ENCODE measurements at regions not wholly inside any gene's neighbourhood (a gene's known extent, or its start where the extent isn't known, plus 50 kb on each side); places are given as distances from the start of the nearest gene placed in this dataset.
A peak's percentile ranks its signal among the peaks of the same experiment; 100 is the strongest.
"Not testable (repeated sequence)": the region's sequence is repeated elsewhere in the genome, so short reads cannot be mapped to it uniquely, and the experiment has no call there.

DNA sequence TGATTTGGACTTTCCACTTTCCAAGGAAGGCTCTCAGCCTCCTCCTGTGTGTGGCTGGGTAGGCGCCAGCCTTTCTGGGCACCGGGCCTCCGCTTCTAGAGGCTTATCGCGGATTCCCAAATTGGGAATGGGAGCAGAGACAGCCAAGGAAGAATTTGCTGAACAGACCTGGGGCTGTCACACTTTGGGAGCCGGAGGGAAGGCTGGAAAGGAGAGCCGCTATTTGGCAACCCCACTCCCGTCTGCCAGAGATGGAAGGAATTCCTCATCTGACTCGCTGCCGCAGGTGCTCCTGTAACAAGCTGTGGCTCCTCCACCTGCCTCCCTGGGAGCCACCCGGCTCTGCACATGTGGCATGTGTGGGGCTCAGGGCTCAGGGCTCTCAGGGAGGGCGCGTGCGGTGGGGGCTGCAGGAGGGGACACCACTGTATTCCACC is 50.8 kb upstream of the ECHDC3 start:
- H3K36me3 Mint-ChIP-seq: no peaks in the 10 kb centered on the region
- no peak overlapping the region for H3K27ac Mint-ChIP-seq
- H3K9me3 Mint-ChIP-seq (ENCODE audit: low read depth): no peaks in the 10 kb centered on the region
- DNase-seq (no peak), ATAC-seq (no peak)
- CTCF ChIA-PET: no interaction called here
- no peak overlapping the region for H3K4me3 Mint-ChIP-seq
- no peaks in the 10 kb centered on the region for H3K4me1 Mint-ChIP-seq
- peaks cover 8% of the 10 kb centered on the region for H3K27me3 Mint-ChIP-seq

DNA sequence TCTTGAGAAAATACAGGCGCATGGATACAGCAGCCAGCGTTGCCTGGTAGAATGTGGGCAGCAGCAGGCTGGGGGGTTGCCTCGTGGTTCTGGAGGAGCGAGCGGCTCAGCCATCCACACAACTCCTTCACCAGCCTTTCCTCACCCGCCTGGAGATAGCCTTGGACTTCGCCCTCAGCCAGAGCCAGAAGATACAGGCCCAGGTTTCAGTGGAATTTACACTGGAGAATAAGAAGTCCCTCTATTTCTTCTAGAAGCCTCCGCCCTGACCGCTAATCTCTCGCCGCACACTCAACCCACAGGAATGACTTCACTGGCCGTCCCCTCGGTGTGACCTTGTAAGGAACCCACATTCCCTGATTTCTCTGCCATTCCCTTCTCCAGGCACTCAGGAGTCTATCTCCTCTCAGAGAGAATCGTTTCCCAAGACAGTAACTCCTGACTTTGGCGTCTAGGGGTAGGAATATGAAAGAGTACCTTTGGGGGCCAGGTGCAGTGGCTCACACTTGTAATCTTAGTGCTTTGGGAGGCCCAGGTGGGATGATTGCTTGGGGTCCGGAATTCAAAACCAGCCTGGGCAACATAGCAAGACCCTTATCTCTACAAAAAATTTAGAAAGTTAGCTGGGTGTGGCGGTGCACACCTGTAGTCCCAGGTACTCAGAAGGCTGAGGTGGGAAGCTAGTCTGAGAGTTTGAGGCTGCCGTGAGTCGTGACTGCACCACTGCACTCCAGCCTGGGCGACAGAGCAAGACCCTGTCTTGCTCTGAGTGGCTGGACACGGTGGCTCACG is 52.0 kb upstream of the ECHDC3 start:
- ATAC-seq (no peak), DNase-seq (no peak)
- Mint-ChIP-seq H3K27me3 (peaks cover 4% of the 10 kb centered on the region), H3K4me1 (peaks cover 8% of the 10 kb centered on the region), H3K9me3 (ENCODE audit: low read depth) (no peaks in the 10 kb centered on the region), H3K27ac (no peak overlapping the region), H3K36me3 (peaks cover 1% of the 10 kb centered on the region), H3K4me3 (no peak overlapping the region)
- CTCF ChIA-PET: no interaction called here

DNA sequence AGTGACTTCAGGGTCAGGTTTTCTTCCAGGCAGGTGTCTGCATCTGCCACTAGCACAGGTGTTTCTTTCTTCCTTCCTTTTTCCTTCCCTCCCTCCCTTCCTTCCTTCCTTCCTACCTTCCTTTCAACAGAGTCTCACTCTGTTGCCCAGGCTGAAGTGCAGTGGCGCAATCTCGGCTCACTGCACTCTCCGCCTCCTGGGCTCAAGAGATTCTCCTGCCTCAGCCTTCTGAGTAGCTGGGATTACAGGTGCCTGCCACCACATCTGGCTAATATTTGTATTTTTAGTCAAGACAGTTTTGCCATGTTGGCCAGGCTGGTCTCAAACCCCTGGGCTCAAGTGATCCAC is 53.8 kb upstream of the ECHDC3 start:
- ATAC-seq; H3K27me3 Mint-ChIP-seq; H3K27ac Mint-ChIP-seq; DNase-seq; H3K9me3 Mint-ChIP-seq (ENCODE audit: low read depth); CTCF ChIA-PET; H3K36me3 Mint-ChIP-seq; H3K4me3 Mint-ChIP-seq: not testable (repeated sequence)
- peaks cover 20% of the 10 kb centered on the region for H3K4me1 Mint-ChIP-seq

DNA sequence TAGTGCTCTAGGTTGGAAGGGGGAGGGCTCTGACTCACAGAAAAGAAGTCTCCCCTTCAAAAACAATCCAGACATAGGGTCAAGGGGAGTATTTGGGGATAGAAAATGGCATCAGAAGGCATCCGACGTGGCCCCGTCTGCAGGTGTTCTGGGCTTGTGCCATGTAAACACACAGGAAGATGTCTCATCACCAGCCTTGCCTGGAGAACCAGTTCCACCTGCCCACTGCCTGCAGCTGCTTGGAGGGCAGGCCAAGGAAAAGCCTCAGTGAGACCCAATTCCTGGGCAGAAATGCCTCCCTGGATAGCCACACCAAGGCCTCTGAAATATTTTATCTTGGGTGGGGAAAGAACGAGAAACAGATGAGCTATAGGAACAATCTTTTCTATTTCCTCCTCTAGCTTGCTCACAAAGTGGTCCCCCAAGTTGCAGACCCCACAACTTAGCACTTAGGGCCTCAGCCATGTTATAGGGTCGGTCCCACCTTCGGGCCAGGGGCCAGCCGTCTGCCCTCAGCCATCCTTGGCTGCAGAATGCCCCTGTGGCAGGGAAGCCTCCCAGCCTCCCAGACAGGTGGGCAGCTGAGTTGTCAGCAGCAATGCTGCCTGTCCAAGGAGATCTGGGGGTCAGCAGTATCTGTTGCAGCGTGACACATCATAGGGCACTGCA is 54.3 kb upstream of the ECHDC3 start:
- CTCF ChIA-PET: interaction anchor here (1.5 kb wide), 1 partner anchor 172 kb away, joined by 3 read pairs; no protein-coding TSS in a partner anchor
- DNase-seq (no peak), ATAC-seq (no peak)
- no peak overlapping the region for H3K27ac Mint-ChIP-seq
- peaks cover 3% of the 10 kb centered on the region for H3K27me3 Mint-ChIP-seq
- no peaks in the 10 kb centered on the region for H3K9me3 Mint-ChIP-seq (ENCODE audit: low read depth)
- H3K36me3 Mint-ChIP-seq: peaks cover 1% of the 10 kb centered on the region
- no peak overlapping the region for H3K4me3 Mint-ChIP-seq
- H3K4me1 Mint-ChIP-seq: peaks cover 20% of the 10 kb centered on the region

DNA sequence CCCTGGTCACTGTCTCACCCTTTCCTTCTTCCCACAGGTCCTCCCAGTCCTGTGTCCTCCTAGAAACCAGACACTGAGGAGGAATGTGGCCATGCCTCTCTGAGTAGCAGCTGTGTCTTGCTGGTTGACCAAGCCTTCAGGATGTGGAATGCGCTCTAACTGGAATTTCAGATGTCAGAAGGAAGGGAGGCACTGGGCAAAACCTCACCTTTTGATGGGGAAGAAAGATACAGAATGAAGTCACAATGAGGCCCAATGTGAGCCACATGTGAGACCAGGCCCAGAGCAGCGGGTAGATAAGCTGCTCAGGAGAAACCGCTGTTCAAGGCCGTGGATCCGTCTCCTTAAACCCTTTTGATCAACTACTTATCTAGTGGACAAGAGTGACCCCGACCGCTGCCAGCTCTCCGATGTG is 54.8 kb upstream of the ECHDC3 start:
- Mint-ChIP-seq H3K4me3 (no peak overlapping the region), H3K9me3 (ENCODE audit: low read depth) (no peaks in the 10 kb centered on the region), H3K27me3 (peaks cover 1% of the 10 kb centered on the region), H3K36me3 (peaks cover 1% of the 10 kb centered on the region), H3K4me1 (peaks cover 20% of the 10 kb centered on the region), H3K27ac (no peak overlapping the region)
- DNase-seq: no peak
- no peak for ATAC-seq
- CTCF ChIA-PET: interaction anchor here (1.5 kb wide), 1 partner anchor 171 kb away, joined by 3 read pairs; no protein-coding TSS in a partner anchor

DNA sequence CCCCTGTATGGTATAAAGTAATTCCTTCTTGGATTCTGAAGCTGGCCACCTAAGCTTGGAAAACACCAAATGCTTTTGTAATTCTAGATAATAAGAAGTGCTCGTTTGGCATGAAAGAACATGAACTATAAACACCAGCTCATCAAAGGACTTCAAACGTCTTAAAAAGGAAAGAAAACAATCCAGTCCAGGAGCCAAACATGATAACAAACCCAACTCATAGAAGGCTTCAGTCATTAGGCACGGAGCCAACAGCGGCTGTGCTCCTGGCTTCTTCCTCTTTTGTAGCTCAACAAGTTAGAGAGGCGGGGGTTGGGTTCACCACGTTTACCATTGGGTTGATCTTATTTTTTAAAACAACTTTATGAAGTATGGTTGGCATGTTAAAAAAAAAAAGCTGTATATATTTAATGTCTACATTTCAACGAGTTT is 56.4 kb upstream of the ECHDC3 start:
- DNase-seq (no peak), ATAC-seq (no peak)
- Mint-ChIP-seq H3K9me3 (ENCODE audit: low read depth) (no peaks in the 10 kb centered on the region), H3K27ac (no peak overlapping the region), H3K4me3 (no peak overlapping the region), H3K27me3 (peaks cover 2% of the 10 kb centered on the region), H3K36me3 (peaks cover 1% of the 10 kb centered on the region), H3K4me1 (peaks cover 20% of the 10 kb centered on the region)
- CTCF ChIA-PET: interaction anchor here (1.3 to 1.5 kb wide), 3 partner anchors 70 to 171 kb away, joined by 3 to 5 read pairs (median 3); no protein-coding TSS in a partner anchor

DNA sequence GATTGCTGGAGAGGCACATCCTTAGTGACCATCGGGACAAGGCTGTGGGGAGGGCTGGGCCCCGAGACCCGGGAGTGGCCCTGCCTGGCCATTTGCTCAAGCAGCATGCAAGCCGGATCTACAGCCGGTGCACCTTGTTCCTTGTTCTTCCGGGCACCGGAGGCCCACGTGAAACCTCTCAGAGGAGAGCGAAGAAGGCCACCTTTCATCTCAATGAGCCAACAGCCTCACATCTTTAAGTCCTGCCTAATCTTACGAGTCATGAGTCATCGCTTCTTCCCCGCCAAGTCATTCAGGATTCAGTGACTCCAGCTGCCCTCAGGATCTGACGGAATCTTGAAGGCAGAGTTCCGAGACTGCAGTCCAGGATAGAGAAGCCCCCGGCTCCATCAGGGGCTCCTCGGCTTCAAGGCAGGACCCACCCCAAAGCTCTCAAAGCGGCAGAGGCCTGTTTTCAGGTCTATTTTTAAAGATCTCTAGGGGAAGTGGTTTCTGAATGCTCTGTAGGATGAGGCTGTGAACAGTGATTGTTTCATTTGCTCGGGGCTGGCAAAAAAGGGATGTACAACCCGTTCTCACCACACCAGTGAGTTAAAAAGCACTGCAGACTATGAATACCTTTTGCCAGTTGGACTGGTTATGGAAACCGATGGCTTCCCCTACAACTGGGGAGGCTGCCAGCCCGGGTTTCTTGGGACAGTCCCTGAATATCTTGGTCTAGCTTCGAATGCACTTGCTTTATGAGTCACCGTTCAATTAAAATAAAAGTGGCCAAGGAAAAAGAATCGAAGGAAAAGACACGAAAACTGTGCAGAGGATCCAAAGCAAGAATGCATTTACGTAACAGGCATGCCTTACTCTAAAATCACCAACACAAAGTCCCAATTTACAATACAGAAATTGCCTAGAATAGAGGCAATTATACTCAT is 57.2 kb upstream of the ECHDC3 start:
- Mint-ChIP-seq H3K9me3 (ENCODE audit: low read depth) (no peaks in the 10 kb centered on the region), H3K27ac (peak overlapping the region; percentile 93), H3K4me1 (peaks cover 20% of the 10 kb centered on the region), H3K27me3 (peaks cover 9% of the 10 kb centered on the region), H3K4me3 (peak overlapping the region; percentile 66), H3K36me3 (peaks cover 1% of the 10 kb centered on the region)
- peak; percentile 87 for ATAC-seq
- peak; percentile 70 for DNase-seq
- CTCF ChIA-PET: interaction anchor here (1.3 to 1.5 kb wide), 3 partner anchors 69 to 170 kb away, joined by 3 to 5 read pairs (median 3); no protein-coding TSS in a partner anchor

DNA sequence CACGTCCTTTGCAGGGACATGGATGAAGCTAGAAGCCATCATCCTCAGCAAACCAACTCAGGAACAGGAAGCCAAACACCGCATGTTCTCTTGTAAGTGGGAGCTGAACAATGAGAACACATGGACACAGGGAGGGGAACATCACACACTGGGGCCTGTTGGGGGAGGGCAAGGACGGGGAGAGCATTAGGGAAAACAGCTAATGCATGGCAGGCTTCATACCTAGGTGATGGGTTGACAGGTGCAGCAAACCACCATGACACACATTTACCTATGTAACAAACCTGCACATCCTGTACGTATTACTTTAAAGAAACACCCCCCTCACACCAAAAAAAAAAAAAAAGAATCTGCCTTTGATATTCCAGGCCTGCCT is 57.9 kb upstream of the ECHDC3 start:
- H3K36me3 Mint-ChIP-seq; H3K9me3 Mint-ChIP-seq (ENCODE audit: low read depth); ATAC-seq; DNase-seq: not testable (repeated sequence)
- CTCF ChIA-PET: interaction anchor here (1.5 kb wide), 1 partner anchor 73 kb away, joined by 3 read pairs; no protein-coding TSS in a partner anchor
- peaks cover 20% of the 10 kb centered on the region for H3K4me1 Mint-ChIP-seq
- H3K27ac Mint-ChIP-seq: peak overlapping the region; percentile 93
- peaks cover 12% of the 10 kb centered on the region for H3K27me3 Mint-ChIP-seq
- H3K4me3 Mint-ChIP-seq: peak overlapping the region; percentile 66

DNA sequence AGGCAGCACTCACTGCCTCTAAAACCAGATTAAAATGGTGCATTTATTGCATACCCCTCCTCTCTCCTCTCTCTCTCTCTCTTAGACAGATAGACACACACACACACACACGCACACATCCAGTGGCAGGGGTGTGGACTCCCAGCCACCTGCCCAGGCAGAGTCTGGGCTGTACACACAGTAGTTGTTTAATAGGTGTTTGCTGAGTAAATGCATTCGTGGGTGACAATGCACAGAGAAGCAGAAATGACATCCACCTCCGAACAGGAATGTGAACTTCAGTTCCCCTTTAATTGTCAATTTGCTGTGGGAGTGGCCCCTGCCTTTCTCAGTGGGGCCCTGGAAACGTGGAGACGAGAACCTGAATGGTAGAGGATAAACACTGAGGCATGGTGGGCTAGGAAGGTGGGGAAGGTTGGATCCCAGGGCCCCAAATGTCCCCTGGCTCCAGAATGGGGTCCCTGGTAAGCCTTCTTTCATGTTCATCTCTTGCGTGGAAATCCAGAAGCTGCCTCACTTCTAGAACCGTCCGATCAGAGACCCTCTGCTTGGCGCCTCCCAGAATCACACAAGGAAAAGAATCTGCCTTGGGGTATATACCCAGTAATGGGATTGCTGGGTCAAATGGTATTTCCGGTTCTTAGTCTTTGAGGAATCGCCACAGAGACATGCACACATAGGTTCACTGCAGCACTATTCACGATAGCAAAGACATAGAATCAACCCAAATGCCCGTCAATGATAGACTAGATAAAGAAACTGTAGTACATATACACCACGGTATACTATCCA is 58.5 kb upstream of the ECHDC3 start:
- DNase-seq: no peak
- H3K4me1 Mint-ChIP-seq: peaks cover 20% of the 10 kb centered on the region
- H3K4me3 Mint-ChIP-seq: peak overlapping the region; percentile 66
- H3K27me3 Mint-ChIP-seq: peaks cover 15% of the 10 kb centered on the region
- H3K9me3 Mint-ChIP-seq (ENCODE audit: low read depth): no peaks in the 10 kb centered on the region
- H3K27ac Mint-ChIP-seq: peak overlapping the region; percentile 45
- no peak for ATAC-seq
- peaks cover 1% of the 10 kb centered on the region for H3K36me3 Mint-ChIP-seq
- CTCF ChIA-PET: no interaction called here

DNA sequence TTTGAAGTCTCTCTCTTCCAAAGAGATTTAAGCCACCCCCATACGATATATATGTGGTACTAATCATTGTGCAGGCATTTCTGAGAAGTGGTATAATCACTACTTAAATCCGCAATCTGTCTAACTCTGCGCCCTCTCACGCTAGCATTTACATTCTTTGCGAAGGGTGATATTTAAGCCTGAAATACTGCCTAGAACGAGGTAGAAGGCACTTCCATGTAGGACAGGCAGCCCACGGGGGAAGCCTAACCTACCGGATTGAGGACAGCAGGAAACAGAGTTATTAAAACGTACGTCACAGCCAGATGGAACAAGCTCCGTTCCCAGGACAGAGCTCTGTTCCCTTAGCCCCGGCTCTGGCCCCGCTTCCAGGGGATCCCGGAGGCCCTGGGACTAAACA is 59.3 kb upstream of the ECHDC3 start:
- no peak overlapping the region for H3K27ac Mint-ChIP-seq
- H3K27me3 Mint-ChIP-seq: peaks cover 15% of the 10 kb centered on the region
- DNase-seq (no peak), ATAC-seq (no peak)
- no peak overlapping the region for H3K4me3 Mint-ChIP-seq
- H3K9me3 Mint-ChIP-seq (ENCODE audit: low read depth): no peaks in the 10 kb centered on the region
- H3K36me3 Mint-ChIP-seq: peaks cover 1% of the 10 kb centered on the region
- CTCF ChIA-PET: no interaction called here
- H3K4me1 Mint-ChIP-seq: peaks cover 24% of the 10 kb centered on the region

DNA sequence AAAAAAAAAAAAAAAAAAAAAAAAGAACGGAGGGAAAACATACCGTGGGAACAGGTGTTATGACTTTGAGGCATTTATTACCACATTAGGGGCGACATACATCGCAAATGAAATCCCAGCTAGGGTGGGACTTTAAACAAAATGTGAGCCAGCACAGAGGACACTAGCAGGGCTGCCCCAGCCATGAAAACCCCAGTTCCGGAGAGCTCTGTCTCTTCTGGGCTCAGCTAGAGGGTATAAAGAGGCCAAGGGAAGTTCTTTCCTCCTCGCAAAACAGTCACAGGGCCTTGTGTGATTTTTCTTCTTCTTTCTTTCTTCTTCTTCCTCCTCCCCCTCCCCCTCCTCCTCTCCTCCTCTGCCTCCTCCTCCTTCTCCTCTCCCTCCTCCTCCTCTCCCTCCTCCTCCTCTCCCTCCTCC is 59.9 kb upstream of the ECHDC3 start:
- Mint-ChIP-seq H3K4me1 (peaks cover 27% of the 10 kb centered on the region), H3K4me3 (no peak overlapping the region), H3K36me3 (peaks cover 1% of the 10 kb centered on the region), H3K27ac (no peak overlapping the region), H3K9me3 (ENCODE audit: low read depth) (no peaks in the 10 kb centered on the region), H3K27me3 (peaks cover 19% of the 10 kb centered on the region)
- no peak for ATAC-seq
- CTCF ChIA-PET: interaction anchor here (1.3 kb wide), 1 partner anchor 13 kb away, joined by 4 read pairs; no protein-coding TSS in a partner anchor
- no peak for DNase-seq

DNA sequence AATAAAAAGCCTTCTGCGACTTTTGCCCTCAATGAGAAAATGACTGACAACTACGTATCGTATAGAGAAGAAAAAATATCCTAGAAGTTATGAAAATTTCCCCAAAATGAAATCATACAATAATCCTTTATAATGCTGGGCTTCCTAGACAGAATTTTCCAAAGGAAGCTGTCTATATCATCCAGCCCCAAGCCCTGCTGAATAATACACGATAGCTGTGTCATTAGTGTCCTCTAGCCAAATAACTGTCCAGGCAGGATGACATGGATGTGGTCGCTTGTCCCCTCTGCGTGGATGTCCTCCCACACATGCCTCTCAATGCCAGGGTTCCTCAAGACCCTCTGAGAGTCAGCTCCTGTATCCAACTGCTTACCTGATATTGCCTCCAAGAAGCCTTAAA is 61.7 kb upstream of the ECHDC3 start:
- DNase-seq: no peak
- Mint-ChIP-seq H3K27me3 (peaks cover 35% of the 10 kb centered on the region), H3K36me3 (peaks cover 1% of the 10 kb centered on the region), H3K4me1 (peaks cover 23% of the 10 kb centered on the region), H3K4me3 (no peak overlapping the region), H3K27ac (no peak overlapping the region), H3K9me3 (ENCODE audit: low read depth) (no peaks in the 10 kb centered on the region)
- no peak for ATAC-seq
- CTCF ChIA-PET: no interaction called here
